HG03378 (cell line): ENCODE measurements at regions not wholly inside any gene's neighbourhood (a gene's known extent, or its start where the extent isn't known, plus 50 kb on each side); places are given as distances from the start of the nearest gene placed in this dataset.

Experiments used
- ATAC-seq: cut with Tn5 transposase; IDR thresholded peaks from one replicate; pipeline ENCODE4 v1.9.1; 2021; ENCODE audit warnings: mild to moderate bottlenecking, moderate library complexity; ENCODE audit not compliant: unreplicated experiment

DNA sequence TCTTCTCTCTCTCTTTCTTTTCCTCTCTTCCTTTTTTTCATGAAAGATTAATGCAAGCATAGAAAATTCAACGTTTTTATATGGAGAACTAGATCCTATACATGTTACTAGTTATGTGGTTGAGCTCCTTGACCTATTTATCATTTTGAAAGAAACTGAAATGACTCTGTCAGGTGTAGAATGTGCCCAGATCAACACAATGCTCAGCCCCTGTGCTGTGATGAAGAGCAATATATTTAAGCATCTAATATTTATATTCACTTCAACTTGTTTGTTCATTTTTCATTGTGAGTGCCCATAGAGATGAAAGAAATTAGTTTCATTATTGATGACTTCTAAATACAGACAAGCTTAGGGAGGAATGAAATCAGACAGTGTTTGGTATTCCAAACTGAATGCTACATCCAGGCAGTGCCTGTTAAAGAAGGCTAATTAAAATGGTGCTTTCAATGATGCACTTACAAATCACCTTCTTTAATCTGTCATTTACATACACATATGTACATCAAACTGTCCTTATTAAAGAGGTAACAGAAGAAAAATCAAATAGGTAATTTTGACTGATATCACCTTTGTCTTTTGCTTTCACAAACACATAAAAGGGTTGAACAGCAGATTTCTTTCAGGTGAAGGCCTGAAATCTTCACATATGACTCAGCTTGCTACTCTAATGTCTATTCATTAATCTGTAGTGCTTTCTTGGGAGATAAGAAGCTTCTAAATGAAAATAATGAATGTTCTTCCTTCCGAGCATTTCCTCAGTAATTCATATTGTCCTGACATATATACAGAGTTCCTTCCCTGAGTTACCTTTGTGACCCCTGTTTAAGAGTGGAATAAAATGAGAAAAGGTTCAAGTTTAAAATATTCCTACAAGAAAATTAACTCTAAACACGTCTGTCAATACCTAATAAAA lies 915.9 kb downstream of the PDHA2 start:
- ATAC-seq: no peak

DNA sequence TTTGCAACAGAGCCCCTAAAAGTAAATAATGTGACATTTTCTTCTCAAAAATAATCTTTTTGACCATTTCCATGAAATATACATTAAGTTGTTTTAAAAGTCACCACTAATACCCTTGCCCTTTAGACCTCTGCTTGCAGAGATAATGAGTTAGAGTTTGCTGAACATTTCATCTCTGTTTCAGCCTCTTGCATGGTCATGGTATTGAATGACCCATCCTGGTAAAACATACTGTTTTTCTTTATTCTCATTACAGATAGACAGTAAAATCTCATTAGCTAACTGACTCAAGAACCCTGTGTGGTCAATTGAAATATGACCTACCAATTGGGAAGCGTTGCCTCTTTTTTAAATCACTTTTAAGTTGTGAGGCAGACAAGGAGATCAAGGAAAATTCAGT lies 916.7 kb downstream of the PDHA2 start:
- ATAC-seq: no peak

DNA sequence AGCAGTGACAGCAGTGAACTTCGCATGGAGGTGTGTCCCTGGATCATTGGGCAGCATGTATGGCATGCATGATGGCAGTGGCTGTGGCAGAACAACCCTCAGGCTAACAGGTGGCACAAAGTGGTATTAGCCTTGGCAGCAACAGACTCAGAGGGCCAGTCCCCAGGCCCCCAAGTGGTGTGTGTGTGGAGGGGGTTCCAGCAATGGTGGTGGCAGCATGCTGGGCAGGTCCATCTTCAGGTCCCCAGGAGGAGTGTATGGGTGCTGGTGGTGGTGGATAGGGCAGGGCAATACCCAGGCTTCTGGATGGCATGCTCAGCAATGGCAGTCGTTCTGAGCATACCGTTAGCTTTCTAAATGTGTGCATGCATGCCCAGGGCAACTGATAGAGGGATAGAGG lies 923.7 kb downstream of the PDHA2 start:
- ATAC-seq: no peak

DNA sequence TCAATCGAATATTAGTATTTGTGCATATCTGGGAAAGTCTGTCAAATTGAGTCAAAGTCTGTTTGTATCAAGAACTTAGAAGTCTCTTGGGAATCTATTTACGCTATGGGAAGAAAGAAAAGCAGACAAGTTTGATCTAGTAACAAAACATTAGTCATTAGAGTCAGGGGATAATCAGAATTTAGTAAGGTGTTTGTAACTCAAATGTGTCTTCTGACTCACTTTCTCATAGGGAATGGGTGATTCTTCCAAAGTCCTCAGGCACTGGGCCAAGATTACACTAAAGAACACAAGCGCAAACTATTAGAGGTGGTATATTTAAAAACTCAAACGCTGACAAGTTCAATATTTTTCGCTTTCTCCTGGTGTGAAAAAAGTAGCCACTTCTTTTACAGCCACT lies 926.5 kb downstream of the PDHA2 start:
- ATAC-seq: no peak

DNA sequence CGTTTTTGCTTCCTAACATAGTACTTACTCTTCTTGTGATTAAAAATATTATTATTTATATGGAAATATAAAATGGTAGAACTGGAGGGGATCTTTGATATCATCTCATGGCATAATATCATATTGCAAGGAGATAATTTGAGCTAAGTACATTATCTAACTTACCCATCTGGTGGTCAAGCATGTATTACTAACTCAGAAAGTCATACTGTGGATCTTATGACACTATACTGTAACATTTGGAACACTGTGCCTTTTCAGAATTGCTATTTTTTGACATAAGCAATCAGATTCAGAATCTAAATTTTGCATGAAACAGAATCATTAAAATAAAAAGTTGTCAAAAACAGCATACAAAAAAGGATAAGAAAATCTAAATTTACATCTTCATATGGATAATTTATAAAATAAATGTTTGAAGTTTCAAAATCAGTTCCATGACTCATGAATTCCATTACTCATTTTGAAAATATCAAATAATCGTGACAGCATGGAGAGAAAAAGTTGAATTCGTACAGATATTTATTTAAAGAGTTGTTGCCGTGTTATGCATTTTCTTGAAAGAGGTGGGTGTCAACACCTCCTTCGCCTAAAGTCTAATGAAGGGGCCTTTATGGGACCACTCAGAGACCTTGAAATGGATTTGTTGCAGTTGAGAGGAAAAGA lies 928.1 kb downstream of the PDHA2 start:
- ATAC-seq: no peak

DNA sequence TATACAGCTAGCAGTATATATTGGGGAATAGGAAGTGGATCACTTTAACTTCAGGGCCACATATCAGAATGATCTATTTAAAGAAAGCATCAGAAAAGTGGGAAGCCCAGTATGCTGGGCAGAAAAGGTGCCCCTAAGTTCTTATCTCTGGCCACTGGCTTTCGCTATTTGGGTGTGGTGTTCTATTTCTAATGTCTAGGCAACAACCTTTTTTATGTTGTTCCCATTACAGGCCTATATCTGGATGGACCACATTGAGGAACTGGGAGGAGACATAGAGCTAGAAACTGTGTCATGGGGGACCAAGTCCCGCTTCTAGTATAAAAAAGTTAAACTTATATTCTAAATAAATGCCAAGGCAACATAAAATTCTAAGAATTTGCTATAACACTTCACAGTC lies 935.6 kb downstream of the PDHA2 start:
- no peak for ATAC-seq

DNA sequence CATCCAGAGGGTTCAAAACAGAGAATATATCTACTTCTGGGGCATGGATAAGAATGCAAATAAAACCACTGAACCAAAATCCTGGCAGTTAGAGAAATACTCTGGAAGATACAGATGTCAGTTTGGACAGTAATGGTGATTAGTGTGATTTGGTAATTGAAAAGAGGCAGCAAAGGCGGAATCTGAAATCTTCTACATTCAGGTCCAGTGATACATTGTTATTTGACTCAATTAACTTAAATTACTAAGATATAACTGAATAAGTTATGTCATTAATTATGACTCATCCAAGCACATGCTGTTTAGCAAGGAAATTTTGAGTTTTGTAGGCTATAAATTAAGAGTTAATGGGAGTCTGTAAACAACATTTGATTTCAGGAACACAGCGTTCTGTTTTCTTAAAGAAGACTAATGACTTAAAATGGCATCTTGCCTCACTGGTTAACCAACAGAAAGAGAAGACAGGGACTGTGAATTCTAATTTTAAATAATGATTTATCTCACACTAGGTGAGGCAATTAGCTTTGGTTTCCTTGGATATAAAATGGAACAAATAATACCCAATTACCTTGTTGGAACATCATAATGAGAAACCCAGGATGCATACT lies 937.1 kb downstream of the PDHA2 start:
- no peak for ATAC-seq

DNA sequence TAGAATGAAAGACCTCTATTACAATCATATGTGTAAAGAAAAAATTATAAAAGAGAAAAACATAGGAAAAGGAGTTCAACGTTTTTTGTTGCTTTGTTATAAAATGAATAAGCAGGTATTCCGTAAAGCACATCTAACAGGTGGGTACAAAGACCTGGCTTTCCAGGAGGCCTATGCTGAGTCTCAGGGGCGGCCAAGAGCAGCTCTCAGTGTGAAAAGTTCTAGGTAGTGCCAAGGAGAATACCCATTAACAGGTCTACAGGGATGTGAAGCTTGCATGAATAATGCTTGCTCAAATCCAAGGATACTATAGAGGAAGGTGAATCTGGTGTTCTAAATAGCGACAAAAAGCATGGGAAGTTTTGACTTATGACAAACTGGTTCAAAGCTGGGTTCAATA lies 944.4 kb downstream of the PDHA2 start:
- ATAC-seq: no peak

DNA sequence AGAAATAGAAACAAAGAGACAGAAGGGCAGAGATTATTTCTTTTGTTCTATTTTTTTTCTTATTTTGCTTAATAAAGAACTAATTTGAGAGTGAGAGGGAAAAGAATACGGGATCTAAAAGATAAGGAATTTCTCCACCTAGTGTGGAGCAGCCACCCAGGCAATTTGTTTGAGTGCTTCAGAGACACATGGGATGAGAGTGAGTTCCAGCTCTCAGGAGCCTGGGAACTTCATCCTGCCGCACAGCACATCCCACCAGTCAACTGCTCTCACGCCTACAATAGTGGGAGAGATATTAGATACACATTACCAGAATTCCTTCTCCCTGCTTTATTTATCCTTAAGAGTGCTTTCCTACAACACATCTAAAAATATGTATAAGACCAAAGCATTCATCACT lies 946.4 kb downstream of the PDHA2 start:
- ATAC-seq: no peak

DNA sequence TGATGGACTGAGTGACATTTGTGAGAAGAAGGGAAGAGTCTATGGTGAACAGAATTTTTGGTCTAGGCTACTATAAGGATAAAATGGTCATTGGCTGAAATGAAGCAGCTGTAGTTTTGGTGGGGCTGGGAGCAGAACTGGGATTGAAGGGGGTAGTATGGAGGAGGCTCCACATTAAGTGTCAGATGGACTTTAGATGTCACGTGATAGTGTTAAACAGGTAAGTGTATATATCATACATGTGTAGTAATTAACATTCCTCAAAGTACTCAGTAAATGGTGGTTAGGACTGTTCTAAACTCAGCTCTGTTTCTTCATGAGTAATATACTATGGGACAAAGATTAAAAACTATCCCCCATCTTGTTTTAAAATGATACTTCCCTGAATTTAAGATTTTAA lies 947.9 kb downstream of the PDHA2 start:
- no peak for ATAC-seq

DNA sequence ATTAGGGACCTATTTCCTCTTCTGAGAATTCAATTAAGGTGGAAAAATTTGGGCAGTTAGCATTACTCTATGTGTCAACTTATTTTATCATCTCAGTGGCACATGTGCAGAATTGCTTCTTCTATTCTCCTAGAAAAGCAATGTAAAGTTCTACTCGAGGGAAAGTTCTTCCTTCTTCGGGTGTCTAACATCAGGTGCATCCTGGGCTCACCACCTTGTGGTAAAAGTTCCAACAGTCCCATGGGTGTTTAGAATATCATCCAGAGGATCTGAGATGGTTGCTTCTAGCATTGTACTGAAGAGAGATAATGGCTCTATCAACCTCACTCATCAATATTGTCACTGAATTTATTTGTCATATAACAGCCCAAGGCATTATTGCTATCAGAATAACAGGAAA lies 969.7 kb downstream of the PDHA2 start:
- no peak for ATAC-seq

DNA sequence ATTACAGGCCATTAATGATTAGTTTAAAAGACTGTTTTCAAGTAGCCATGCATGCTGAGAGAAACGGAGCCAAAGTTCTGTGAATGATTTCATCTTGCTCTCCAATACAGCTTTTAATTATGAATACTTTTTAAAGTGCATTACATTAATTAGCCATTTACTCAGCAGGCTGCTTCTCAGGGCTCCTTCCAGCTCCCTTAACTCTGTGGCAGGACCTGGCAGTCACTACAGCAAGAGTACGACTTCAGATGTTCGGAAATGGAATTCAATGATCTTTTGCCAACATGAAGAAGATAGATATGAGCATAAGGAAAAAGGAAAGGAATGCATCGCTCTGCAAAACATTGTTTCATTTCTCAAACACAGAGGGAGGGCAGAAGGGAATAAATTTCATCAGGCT lies 987.2 kb downstream of the PDHA2 start:
- ATAC-seq: no peak

DNA sequence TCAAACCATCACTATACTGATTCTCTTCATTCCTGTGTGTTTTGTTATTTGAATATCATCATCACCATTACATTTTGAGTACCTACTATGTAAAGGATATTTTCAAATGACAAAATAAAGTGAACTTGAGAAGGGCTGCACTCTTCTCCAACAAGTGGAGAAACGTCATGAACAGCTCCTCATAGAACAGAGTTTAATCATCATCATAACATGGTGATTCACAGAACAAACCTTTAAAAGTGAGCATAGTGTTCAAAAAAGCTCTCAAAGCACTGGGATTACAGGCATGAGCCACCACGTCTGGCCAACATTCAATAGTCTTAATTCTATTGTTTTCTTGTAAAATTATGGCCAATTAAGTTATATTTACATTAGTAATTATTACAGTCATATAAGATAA lies 993.9 kb downstream of the PDHA2 start:
- ATAC-seq: no peak

DNA sequence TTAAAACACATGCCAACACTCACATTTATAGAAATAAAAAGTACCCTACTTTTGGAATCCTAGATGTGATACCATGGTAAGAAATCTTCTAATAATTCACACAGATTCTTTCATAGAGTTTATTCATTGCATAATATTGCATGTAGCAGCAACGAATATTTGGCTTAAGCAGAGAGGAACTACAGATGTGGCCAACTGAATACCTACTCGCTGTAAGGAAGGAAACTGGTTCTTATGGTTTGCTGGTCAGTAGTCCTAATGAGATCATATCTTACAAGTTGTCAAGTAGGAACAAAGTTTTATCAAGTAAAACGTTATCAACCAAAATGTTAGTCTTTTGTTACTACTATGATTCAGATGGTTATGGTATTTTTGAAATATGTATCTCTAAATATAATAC lies 996.1 kb downstream of the PDHA2 start:
- no peak for ATAC-seq

DNA sequence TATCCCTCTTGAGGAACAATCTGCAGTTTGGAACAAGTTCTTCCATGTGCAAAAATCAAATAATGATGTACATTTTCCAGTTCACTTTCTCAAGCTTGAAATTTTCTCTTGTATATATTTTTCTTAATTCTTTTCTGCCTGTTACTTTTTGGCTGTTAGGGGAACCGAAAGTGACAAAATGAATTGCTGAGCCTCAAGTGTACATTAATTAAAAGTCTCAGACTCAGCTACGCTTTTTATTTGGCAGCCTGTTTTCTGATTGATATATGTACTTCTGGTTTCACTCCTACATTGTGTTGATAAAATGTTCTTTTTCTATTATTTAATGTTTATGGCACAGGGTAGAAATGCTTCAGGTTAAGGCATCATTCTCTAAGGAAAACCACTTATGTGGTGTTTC lies 999.5 kb downstream of the PDHA2 start:
- ATAC-seq: no peak

DNA sequence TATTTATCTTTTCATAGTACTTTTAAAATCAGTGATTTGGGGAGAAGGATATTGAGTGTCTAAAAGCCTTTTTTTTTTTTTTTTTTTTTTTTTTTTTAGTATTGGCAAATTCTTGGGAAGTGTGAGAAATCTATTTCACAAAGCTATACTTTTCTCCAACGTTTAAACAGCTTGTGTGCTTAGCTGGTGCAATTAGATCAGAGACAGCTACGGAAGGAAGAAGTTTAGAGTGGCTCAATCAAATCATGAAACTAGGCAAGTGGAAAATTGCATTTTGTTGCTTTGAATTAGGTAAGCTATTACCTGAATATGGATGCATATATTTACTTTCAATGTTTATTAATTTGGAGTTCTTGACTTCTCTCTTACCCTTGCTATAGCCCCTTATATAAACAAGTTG lies 1001.9 kb downstream of the PDHA2 start:
- no peak for ATAC-seq

DNA sequence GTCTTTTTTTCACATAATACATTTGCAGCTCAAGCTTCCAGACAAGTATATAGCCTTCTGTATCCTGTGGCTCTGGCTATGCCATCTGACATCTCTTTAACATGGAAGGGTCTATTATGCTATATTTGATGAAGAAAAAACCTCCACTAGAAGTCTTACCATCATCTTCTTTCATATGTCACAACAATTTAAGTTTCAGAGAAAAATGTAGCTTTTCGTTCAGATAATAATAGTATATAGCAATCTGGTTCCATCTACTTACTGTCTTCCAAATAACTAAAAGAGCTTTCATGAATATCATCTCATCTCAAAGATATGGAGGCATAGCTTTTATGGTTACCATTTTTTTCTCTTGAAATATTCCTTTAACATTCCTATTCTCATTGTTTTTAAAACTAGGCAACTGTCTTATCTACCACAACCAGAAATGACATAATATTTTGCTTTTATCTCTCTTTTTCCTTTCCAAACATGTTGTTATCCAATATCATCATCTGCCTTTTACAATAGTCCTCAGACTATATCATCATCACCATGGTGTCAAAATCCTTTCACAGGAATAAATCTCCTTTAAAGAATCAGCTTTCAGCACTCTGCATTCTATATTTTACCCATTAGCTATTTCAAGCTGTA lies 1005.1 kb downstream of the PDHA2 start:
- no peak for ATAC-seq

DNA sequence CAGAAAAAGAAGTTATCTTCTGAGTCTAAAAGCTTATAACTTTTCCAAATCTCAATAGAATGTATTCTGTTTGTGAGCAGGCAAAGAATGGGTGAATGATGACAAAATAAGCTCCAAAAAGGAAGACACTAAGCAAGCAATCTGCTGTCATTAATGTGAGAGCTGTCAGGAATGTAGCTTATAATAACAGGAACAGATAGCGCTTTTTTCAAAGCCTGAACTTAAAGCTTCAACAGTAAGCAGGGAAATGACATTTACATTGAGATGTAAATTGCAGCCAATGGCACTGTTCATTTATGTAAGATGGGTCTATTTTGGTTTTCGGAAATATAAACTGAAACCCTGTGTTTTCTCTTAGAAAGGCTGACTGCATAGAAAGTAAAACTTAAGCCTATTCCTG lies 1005.9 kb downstream of the PDHA2 start:
- no peak for ATAC-seq

DNA sequence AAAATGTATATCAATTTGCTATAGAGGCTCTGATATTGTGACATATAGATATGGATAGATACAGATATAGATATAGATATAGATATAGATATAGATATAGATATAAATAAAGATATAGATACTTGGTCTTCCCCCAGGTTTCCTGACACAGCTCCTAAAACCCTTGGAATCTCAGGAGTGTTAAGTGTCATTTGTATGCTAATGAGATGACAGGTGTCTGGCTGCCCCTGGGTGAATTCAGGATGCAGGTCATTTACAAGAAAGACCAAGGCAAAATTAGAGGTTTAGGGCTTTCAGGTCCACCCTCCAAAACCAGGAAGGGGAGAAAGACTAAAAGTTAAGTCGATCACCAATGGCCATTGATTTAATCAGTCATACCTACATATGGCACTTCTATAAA lies 1034.8 kb downstream of the PDHA2 start:
- no peak for ATAC-seq

DNA sequence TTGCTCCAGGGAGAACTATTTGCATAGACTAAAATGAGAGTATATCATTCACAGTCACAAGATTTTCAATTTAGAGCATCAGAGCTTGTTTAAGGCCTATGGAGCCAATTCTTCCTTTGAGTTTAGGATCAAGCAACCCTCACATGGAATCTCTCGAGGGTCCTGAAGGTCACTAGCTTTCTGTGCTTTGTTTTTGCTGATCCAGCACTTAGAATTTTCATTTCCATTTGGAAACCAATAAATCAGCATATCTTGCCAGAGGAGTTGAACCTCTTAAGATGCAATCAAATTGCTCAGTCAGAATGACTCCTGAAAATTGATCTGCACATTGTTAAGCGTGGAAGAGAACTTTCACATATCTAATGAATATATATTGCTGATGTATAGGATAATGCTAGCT lies 1039.6 kb downstream of the PDHA2 start:
- ATAC-seq: no peak

DNA sequence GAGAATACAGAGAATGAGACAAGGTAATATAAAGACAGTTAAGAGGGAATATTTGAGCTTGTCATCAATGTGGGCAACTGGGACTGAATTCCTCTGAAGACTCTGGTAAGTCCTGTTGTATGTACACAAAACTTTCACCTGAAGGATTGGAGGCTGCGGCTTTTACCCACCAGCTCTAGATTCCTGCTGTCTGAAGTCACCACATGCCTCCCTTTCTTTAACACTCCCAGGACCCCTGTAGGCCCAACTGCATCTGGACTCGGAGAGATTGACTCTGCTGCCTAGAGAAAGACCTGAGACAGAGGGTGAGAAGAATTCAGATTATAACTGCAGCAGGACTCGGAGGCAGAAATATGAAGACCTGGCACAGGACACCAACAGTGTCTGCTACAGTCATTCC lies 1048.0 kb downstream of the PDHA2 start:
- ATAC-seq: no peak

DNA sequence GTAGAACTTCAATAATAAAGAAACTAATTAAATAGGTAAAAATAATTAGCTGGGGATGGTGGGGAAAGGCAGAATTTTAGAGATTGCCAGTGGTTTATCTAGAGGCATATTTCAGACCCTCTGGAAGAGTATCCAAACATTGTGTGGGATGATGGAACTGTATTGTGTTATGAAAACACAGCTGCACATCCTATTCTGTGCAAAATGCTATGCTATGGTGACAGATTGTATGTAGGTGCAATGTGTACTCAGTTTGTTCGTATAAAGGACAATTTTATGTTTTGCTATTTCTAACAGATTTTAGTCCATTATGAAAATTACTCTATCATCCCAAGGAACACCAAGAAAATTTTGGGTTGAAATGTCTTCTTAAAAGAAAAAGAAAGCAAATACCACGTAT lies 1054.7 kb downstream of the PDHA2 start:
- ATAC-seq: no peak
